GM19463 (cell line): ENCODE measurements at regions not wholly inside any gene's neighbourhood (a gene's known extent, or its start where the extent isn't known, plus 50 kb on each side); places are given as distances from the start of the nearest gene placed in this dataset.
"Not testable (repeated sequence)": the region's sequence is repeated elsewhere in the genome, so short reads cannot be mapped to it uniquely, and the experiment has no call there.

ENCODE experiments used
- ATAC-seq: cut with Tn5 transposase; IDR thresholded peaks from one replicate; pipeline ENCODE4 v1.9.1; 2021; ENCODE audit warnings: mild to moderate bottlenecking, moderate library complexity; ENCODE audit not compliant: unreplicated experiment

DNA sequence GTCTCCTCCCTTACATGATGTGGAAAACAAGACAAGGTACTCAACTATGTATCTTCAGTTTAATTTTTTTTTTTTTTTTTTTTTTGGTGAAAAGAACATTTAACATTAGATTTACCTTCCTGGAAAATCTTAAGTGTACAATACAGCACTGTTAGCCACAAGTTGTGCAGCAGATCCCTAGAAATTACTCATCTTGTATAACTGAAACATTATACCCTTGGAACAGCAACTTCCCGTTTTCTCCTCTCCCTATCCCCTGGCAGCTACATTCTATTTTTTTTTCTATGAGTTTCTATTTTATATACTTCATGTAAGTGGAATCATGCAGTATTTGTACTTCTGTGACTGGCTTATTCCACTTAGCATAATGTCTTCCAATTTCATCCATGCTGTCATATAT, 421.9 kb upstream of the FTMT start:
- ATAC-seq = no peak

- no peak for ATAC-seq
Observed at GRCh38 chr5:121430538-121430937, 421.1 kb upstream of the FTMT start.

- ATAC-seq = no peak
Observed at GRCh38 chr5:121445511-121445910, 406.2 kb upstream of the FTMT start.

DNA sequence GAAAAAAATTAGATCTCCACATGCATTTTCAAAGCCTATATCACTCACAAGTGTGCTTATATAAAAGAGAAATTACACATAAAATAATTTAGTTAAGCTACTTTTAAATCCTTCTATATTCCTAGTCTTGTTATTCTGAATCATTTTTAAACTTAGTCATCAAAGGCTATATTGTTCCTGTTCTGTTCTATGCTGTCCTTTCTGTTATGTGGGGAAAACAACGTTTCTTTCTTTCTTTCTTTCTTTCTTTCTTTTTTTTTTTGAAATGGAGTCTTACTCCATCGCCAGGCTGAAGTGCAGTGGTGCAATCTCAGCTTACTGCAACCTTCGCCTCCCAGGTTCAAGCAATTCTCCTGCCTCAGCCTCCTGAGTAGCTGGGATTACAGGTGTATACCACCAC, 389.2 kb upstream of the FTMT start:
- ATAC-seq = no peak

DNA sequence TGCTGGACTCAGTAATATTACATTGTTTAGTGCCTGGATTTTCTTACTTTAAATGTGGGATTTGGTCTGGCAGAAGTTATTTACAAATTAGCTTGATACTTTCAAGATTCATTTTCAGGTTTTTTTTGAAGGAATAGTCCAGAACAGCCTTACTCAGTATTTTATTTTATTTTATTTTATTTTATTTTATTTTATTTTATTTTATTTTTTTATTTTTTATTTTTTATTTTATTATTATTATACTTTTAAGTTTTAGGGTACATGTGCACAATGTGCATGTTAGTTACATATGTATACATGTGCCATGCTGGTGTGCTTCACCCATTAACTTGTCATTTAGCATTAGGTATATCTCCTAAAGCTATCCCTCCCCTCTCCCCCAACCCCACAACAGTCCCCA, 380.5 kb upstream of the FTMT start:
- ATAC-seq = not testable (repeated sequence)

DNA sequence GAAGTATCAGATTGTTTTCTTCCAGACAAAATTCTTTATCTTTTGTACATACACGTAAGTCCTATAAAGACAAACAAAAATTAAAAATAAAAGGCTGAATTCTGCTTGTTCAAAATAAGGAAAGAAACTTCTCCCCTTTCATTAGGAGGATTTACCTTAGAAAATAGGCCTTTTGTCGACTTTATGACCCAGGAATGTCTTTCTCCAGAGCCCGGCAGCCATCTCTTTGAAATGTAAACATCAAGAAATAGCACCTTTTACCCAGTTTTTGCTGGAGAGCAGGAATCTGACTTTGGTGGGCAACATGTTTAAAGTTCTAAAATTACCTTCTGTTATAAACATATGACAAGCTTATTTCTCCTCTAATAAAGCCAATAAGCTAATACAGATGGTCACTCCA, 373.0 kb upstream of the FTMT start:
- ATAC-seq = no peak

DNA sequence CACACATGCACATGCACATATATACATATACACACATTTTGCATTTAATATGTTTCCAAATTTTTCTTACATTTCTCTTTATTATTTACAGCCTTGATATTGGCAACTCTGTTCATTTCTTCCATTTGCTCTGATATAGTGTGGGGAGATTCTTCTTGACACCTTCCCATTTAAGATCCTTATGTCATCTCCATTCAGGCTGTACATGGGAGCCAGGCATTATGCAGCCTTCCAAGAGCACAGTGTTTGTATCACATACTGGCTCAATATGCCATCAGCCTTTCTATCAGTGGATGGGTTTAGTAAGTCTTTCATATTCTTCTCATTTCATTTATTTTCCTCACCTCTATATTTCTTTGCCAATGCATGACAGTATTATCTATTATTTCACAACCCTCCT, 372.3 kb upstream of the FTMT start:
- no peak for ATAC-seq

GRCh38 chr5:121485281-121485680, 366.4 kb upstream of the FTMT start:
- no peak for ATAC-seq

DNA sequence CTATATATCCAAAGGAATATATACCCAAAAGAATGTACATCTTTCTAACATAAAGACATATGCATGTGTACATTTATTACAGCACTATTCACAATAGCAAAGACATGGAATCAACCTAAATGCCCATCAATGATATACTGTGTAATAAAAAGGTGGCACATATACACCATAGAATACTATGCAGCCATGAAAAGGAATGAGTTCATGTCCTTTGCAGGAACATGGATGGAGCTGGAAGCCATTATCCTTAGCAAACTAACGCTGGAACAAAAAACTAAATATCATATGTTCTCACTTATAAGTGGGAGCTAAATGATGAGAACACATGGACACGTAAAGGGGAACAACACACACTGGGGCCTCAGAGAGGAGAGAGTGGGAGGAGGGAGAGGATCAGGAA, 365.7 kb upstream of the FTMT start:
- ATAC-seq = not testable (repeated sequence)

DNA sequence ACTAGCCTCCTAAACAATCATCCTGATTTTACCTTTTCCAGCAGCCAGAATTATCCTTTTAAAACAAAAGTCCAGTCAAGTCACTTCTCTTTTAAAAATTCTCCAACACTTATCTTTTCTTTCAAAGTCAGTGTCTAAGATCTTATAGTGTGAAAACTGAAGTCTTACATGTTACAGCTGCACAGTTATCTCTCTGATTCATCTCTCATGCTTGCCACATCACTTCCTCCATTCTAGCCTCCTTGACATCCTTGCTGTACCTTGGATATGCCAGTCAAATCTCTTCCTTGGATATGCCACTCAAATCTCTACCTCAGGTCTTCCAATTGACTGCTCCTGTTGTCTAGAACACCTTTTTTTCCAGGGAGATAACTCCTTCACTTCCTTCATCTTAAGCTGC, 361.7 kb upstream of the FTMT start:
- ATAC-seq = no peak

- ATAC-seq = no peak
Observed at GRCh38 chr5:121497176-121497575, 354.5 kb upstream of the FTMT start.

DNA sequence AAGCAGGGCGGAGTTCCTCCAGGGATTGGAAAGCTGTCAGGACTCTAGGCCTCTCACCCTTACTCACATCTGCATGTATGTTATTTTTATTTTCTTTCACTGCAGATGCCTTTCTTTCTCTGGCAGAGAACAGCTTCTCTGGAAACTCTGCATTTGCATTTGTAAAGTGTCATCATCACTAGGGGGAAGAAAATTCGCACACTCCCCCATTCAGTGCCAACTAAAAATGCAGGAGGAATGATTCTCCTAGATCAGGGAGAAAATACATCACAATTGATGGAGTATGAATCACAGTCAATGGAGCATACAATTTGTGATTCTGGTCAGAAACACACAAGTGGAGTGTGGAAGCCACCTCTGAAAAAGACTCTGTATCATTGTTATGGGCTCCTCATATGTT, 351.4 kb upstream of the FTMT start:
- ATAC-seq = no peak

DNA sequence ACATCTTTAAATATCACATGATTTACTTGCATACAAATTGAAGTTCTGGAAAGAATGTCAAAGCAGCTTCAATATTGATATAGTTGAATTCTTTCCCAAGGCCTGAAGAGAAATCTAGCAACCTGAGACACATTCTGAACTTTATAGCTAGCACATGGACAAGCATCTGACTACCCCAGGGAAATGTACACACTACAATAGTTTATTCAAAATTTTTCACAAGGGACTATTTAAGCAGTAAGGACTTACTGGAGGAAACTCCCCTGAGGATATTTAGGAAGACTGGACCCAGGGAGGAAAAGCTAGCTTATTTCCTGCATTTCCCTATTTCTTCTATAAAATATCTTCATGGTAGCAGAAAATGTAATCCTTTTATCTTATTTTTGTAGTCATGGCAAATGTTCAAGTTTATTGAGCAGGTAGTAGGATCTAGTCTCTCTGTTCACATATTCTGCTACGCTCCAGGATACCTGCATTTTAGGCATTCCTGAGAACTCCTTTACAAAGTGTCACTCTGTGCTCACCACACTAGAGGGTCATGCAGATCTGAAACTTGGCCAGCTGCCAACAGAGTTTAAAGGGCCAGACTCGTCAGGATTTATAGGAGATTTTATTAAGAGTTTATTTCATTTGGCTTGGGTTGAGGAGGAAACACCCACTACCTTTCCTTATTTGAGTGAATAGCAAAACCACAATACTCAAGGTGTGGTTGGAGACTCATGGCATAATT, 348.4 kb upstream of the FTMT start:
- ATAC-seq = no peak

- ATAC-seq = no peak
Observed at GRCh38 chr5:121516997-121517396, 334.7 kb upstream of the FTMT start.

DNA sequence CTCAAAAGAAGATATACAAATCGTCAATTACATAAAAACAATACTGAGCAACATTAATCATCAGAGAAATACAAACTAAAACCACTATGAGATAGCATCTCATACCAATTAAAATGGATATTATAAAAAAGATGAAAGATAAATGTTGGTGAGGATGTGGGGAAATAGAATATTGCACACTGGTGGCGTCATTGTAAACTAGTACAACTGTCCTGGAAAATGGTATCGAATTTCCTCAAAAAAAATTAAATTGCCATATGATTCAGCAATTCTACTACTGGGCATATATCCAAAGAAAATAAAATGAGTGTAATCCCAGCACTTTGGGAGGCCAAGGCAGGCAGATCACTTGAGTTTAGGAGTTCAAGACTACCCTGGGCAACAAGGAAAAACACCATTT, 326.0 kb upstream of the FTMT start:
- no peak for ATAC-seq

DNA sequence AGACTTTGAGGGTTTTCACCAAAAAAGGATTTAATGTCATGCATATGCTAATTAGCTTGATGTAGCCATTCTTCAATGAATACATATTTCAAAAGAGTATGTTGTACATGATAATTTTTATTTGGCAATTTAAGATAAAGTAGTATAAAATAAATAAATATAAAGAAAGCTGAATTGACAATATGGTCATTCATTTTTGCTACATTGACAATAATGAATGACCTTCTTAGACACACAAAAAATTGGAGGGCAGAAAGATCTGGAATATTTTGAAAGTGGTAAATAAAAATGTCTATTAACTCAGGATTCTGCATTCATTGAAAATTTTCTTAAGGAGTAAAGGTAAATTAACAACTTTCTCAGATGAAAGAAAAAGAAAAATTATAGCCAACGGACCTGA, 324.8 kb upstream of the FTMT start:
- no peak for ATAC-seq

GRCh38 chr5:121533814-121534213, 317.9 kb upstream of the FTMT start:
- no peak for ATAC-seq

GRCh38 chr5:121550989-121551388, 300.7 kb upstream of the FTMT start:
- no peak for ATAC-seq

- no peak for ATAC-seq
Observed at GRCh38 chr5:121559832-121560231, 291.9 kb upstream of the FTMT start.

DNA sequence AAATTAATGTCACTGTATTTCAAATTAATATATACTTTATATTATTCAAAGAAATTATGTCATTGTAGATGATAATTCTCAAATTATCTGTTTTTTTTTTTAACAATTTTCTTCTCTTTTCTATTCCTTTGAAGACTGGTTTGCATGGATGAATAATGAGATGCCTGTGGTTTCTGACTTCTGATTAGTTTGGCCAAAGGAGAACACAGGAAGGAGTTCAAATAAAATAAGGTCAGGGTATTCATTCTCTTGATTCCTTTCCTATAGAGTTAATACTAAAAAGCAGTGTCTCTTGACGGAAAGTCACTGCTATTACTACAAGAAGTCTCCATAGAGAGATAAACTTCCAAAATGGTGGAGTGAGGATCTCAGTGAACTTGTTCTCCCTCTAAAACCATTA, 279.6 kb upstream of the FTMT start:
- ATAC-seq = no peak

DNA sequence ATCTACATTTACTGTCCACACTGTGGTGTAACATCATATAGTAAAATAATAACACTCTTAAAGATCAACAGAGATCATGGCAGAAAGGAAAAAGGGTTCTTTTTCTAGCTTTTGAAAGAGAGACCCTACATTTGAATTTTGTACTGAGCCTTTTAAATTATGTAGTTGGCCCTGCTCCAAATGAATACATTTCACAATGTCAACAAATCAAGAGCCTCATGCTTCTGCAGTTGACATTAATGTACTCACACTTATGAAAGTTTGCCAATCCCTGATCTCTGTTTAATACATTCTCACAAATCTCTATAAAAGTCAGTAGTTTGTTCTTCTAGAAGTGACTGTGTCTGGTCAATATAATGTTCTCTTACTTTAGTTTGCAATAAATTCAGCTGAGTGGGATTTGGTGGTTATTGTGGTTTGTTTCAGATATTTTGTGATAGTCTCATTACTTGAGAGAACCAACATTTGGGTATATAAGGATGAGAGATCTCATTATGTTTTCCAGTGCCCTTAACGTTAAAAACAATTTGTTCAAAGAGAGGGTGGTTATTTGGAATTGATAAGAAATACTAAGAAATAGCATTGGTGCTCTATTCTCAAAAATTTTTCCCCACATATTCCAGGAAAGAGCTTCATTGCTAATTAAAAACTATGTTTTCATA, 277.8 kb upstream of the FTMT start:
- no peak for ATAC-seq

DNA sequence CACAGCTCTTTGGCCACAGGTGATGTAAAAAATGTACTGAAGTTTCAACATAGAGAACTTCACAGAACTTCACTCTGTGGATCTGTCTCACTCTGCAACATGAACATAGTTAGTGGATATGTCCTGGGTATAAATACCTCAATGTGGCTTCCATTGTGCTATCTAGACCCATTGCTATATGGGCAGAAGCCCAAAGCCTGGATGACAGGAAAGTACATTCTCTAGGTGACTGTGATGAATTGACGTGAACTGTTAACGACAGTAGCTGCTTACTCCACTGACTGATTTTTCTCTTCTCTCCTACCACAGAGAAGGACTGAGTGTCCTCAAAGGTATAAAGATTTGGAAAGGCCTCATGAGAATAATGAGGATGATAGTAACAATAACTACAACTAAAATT, 270.1 kb upstream of the FTMT start:
- no peak for ATAC-seq

DNA sequence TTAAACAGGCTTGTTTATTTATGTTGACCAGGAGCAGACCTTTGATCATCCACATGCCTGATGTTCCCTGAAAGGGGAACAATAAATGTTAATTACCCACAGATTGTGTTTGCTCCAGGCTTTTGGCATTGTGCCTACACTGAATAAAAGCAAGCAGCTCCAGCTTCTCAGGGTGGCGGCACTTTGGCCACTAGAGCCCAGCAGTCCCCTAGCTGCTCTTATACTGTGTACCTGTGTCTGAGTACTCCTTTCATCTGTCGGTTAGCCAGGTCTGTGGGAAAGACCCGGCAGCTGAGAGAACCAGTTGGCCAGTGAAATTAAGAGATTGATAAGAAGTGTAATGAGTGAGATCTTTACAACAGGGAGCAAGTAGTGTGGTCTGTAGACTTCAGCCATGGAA, 254.8 kb upstream of the FTMT start:
- ATAC-seq = no peak
